ENCODE measurements at regions not wholly inside any gene's neighbourhood (a gene's known extent, or its start where the extent isn't known, plus 50 kb on each side); places are given as distances from the start of the nearest gene placed in this dataset.
A peak's percentile ranks its signal among the peaks of the same experiment; 100 is the strongest.
"Not testable (repeated sequence)": the region's sequence is repeated elsewhere in the genome, so short reads cannot be mapped to it uniquely, and the experiment has no call there.

DNA sequence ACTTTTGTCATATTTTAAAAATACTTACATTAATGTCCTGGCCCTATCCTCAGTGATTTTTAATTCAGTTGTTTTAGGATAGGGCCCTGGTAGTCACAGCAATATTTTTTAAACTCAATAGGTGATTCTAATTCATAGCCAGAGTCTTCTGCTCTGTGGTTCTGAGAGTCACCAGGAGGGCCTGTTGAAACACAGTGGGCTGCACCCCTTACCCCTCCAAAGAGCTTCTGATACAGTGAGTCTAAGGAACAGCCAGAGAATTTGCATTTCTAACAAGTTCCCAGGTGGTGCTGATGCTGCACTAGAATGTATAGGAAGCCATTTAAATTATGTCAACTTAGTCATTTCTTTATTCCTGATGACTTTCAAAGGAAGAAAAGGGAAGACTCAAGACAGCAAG lies 458.3 kb upstream of the ARRDC3 start:
- no peak for DNase-seq (ENCODE audit: low read depth in 2 of 2)

DNA sequence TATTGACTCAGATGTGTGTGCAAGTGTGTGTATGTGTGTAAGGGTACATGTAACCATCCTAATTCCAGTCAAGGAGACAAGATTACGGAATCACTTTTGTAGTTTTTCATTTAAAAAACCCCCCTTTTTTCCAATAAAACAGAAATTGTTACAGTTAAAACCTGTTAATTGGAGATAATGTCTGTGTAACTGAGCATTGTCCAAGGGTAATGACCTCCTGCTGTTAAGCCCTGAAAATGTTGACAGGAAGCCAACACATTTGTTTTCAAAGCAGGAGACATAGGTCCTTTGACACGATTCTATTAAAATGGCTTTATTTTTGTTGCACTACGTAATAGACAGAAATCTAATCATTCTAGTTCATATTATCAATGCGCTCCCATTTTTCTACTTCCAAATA lies 457.3 kb upstream of the ARRDC3 start:
- DNase-seq (ENCODE audit: low read depth in 2 of 2): no peak

DNA sequence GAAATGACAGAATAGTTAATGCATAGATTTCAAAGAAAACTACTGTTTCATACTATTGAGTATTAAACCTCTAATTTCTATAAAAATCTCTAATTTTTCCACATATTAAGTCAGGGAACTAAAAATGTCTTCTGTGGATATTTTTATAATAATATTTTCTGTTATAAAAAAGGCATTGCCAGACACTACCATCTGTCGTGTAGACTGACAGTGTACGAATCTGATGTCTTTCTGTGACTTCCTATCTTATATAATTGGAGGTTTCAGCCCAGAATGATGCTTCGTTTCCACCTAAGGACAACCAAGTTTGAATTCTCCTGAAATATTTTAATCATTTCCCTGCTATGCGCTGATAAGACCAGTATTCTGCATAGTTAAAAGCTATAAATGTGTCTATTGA lies 456.6 kb upstream of the ARRDC3 start:
- no peak for DNase-seq (ENCODE audit: low read depth in 2 of 2)

DNA sequence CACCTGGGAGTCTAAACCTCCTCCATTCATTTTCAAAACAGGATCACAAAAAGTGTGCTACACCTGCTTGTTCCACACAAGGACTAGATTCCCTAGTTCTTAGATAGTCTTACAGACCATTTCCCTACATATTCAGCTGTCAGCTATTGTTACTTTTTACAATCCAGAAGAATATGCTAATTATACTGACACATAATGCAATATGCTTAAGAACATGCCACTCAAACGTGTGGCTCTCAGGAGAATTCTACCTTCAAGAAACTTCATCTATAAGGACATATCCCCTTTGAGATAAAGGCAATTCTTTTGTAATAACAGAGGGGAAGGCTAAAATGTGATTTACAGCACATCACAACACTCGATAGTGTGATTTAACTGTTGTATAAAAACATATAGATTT lies 456.1 kb upstream of the ARRDC3 start:
- no peak for DNase-seq (ENCODE audit: low read depth in 2 of 2)

DNA sequence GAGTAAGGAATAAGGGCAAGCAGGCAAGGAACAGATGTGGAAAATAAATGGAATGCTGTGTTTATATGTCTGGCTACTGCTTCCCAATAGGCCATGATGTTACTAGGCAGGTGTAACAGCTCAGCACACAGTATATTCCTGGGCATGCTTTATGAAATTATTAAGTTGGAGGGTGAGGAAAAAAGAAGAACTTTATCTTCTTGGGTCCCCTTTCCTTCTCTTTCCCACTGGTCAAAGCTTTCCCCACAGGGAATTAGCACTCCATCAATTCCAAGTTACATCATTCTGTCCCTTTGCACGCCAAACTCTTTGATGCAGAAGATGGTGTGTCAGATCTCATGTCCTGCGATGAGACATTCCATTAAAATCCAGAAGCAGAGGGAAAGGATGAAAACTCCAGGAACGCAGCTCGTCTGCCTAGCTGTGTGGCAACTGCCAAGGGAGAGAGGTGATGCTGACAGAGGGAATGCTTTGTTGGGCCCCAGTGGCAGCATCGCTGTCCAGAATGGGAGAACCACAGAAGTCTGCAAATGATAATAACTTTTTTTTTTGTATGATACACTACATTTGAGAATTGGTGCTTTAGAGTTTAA lies 447.3 kb upstream of the ARRDC3 start:
- no peak for DNase-seq (ENCODE audit: low read depth in 2 of 2)

DNA sequence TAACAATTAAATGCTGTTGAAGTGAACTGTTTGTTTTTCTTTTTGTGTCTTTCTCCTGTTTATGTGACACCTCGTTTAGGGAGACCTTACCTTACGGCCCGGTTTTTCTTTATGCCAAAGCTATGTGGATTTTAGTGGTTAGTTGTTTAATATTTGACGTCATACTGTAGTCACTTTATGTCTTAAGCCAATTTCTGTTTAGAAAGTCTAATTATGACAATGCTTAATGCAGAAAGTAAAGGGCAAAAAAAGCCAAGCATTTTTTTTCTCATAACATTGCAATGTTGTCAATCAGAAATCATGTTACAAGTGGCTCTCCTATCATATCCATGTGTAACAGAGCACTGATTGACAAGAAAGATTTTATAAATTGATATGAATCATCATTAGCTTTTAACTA lies 442.5 kb upstream of the ARRDC3 start:
- DNase-seq (ENCODE audit: low read depth in 2 of 2): no peak

DNA sequence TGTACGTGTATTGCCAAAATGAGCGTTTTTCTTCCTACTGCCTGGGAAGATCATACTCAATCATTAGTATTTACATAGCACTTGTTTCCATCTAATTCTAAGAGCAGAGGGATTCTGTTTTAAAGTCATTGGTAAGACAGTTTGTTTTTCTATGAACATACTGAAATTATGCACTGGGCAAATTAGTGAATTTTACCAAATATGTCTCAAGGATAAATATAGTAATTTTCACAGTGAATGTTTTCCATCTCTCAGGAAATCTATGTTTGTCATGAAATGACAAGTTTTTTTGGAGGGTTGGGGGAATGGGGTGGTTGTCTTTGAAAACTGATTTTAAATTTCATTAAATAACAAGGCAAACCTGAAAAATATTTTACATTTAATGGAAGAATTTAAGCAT lies 441.3 kb upstream of the ARRDC3 start:
- no peak for DNase-seq (ENCODE audit: low read depth in 2 of 2)

DNA sequence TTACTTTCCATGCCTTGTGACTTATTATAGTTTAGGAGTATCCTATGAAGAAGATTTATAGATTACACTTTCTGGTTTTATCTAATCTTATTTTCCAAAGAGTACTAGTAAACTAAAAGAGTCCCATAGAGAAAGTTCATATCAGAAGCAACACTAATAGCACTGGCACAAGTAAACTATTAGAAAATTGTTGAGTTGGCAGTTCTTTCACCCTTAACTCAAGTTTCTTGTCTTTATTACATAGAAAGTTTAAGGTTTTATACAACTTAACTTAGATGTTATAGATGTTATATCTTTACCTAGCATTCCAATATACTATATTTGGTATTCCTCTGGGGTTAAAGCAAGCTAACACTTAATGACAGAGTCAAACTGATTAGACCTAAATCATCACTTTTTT lies 437.8 kb upstream of the ARRDC3 start:
- no peak for DNase-seq (ENCODE audit: low read depth in 2 of 2)

DNA sequence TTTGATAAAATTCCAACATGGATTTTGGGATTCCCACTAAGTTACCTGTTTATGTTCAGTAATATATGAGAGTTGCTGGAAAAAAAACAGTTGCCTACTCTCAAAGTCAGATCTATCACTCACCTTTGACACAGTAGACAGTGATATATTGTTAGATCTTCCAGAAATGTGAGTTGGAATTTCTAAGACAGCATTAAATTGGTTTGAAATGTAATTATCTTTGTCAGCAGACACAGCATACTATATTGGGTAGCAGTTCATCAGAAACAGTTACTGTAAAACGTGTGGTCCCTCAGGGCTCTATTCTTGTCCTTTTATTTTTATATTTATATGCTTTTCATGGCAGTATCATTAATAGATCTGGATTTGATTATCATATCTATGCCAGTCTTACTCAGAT lies 433.6 kb upstream of the ARRDC3 start:
- no peak for DNase-seq (ENCODE audit: low read depth in 2 of 2)

DNA sequence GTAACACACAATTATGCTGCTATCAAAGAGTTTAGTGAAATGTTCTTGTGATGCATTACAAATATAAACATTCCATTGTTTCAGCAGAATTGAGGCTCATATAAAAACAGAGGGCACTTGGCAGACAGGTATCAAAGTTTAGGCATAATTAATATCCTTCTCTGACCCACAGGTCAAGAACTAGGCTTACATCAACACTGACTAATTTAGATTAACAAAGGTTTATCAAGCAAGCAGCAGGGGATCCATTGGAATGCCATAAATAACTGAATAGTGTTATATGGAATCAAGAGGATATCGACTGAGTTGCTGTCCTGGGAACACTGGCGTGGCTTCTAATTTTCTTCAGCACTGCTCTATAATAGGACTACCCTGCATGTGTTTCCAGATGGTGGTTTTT lies 414.5 kb upstream of the ARRDC3 start:
- no peak for DNase-seq (ENCODE audit: low read depth in 2 of 2)

DNA sequence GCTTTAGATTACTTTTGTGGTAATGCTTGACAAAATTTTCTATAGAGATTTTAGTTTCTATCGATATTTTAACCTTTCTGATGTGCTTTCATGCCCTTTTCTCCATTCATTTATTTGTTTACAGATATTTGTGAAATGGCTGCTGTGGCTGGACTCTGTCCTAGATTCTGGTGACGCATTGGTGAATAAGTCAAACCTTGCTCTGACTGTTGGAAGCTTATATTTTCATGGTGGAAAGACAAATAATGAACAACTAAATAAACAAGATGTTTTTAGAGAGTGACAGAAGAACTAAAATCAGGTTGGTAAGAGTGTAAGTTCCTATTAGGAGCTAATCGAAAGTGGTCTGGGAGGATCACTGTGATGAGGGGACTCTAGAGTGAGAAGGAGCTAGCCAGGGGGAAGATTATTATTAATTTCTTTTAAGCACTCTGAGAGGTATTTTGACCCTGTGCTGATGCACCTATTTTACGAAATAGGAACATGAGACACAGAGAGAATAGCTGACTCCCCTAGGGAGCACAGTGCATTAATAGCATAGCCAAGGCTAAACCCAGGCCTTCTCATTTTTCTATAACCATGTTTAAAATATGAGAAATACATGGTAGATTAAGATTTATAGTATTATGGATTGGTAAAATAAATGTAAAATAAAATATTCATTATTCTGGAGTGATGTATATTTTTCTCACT lies 411.9 kb upstream of the ARRDC3 start:
- no peak for DNase-seq (ENCODE audit: low read depth in 2 of 2)

DNA sequence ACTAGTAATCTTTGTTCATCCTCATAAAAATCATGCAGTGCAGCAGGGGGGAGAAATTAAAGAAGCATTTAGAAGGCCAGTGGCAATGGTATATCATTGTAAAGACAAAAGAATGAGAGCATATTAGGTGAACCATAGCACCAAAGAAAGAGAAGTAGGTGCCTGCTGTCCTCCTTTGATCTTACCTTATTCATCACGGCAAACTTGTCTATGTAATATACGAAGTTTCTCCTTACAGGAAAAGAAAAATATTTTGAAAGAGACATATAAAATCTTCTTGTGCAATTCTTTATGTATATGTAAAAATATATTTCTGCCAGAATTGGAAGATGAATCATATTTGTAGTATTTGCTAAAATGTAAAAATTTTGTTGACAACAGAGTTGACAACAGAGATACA lies 411.3 kb upstream of the ARRDC3 start:
- DNase-seq (ENCODE audit: low read depth in 2 of 2): no peak

DNA sequence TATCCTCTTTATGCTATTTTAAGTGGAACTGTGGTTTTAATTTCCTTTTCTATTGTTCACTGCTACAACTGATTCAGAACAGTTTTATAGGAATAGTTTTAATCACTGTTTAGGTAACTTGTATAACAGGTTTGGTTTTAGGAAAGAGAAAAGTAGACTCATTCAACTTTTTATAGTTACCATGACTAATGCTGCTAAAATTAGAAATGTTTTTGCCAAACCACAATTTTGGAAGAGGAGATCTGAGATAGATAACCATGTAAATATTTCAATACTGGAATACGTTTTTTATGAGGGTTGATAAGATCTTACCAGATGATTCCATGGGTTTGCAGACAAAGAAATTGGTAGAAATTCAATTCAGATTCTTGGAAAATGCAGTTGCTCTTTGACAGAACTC lies 404.6 kb upstream of the ARRDC3 start:
- peak; percentile 12 to 35 for DNase-seq (ENCODE audit: low read depth in 2 of 2)

DNA sequence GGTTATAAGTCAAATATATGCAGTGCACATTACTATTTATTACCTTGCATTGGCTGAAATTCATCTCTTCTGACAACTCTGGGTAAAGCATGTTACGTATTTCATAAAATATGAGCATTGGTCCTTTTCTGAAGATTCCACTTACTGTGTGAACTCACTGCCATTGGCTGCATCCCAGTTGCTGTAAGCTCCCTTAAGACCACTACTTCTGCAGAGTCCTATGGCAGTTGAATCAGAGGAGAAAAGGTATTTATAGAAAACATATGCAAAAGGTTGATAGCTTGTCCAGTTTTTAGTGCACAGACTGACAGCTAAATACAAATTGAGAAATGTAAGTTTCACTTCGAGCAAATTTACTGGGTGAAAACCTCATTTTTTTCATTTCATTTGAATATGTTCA lies 394.6 kb upstream of the ARRDC3 start:
- DNase-seq (ENCODE audit: low read depth in 2 of 2): peak in 1 of 2 experiments; percentile 10

DNA sequence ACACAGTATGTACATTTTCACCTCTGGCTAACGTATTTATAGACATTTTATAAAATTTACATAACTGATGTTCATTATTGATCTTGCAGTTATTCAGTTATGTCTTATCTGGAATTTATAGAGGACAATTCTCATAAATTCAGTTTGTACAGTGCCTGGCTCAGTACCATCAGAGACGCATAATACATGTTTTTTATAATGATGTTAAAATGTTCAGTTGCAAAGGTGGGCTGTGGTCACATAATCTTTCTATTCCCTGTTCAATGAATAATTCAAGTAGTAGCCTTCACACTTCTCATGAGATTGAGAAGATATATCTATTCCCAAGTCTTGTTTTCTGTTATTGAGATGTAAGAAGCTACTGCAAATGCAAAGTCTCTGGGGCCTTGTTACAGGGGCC lies 393.1 kb upstream of the ARRDC3 start:
- no peak for DNase-seq (ENCODE audit: low read depth in 2 of 2)

DNA sequence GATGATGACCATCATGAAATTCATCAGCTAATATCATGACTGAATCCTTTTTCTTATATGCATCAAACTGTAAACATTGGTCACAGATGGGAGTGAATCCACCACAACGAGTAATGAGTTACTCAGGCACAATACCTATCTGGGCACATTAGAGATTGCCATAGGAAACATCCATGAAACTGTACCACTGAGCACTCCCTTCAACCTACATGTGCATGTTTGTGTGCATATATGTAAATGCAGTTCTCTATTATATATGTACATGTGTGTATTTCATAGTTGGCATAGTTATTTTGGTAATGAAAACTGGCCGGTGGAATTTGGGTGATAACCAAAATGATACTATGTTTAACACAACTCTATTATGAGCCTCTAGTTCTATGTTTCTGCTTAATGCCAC lies 387.3 kb upstream of the ARRDC3 start:
- DNase-seq (ENCODE audit: low read depth in 2 of 2): no peak

DNA sequence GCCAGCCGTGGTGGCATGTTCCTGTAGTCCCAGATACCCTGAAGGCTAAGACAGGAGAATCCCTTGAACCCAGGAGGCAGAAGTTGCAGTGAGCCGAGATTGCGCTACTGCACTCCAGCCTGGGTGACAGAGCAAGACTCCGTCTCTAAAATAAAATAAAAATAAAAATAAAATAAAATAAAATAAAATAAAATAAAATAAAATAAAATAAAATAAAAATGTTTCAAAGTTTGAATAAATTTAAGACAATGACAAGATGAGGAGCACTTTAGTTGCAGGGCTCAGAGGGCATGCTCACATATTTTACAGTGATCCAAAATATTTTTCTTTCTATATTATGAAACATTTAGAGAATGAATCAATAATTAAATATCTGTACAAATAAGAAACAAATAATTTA lies 374.3 kb upstream of the ARRDC3 start:
- DNase-seq (ENCODE audit: low read depth in 2 of 2): not testable (repeated sequence)

DNA sequence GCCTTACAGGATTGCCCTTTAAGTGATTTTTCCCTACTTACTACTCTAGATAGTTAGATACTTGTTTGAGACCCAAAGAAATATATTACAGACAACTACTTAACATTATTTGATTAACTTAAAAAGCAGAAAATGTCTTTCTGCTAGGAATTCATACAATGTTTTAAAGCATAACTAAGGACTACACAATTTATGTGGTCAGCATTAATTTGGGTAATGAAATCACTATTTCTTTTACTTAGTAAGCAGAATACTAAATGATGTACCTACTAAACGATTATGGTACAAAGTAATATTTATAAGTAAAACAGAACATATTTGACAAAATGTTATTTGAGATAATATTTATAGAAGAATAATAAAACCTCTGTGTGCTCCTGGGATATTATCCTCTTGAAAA lies 371.9 kb upstream of the ARRDC3 start:
- DNase-seq (ENCODE audit: low read depth in 2 of 2): no peak

DNA sequence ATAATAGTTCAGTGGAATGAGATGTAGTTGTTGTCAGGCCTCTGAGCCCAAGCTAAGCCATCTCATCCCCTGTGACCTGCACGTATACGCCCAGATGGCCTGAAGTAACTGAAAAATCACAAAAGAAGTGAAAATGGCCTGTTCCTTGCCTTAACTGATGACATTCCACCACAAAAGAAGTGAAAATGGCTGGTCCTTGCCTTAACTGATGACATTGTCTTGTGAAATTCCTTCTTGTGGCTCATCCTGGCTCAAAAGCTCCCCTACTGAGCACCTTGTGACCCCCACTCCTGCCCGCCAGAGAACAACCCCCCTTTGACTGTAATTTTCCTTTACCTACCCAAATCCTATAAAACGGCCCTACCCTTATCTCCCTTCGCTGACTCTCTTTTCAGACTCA lies 361.4 kb upstream of the ARRDC3 start:
- not testable (repeated sequence) for DNase-seq (ENCODE audit: low read depth in 2 of 2)

DNA sequence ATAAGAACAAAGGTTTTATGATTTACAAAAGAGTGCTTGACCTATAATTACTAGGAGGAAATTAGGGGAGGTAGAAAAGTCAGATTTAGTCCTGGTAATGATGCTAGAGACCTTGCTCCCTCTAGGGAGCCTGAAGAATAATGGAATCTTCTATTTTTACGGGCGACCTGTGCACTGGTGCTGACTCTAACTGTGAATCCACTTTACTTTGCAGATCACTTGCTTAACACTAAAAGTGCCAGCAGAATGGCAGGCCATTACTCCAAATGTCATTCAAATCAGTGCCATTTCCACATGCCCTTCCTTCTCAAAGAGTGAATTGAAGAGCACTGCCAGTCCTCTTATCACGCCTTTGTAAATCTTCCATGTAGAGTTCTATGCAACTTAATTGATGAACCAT lies 359.4 kb upstream of the ARRDC3 start:
- DNase-seq (ENCODE audit: low read depth in 2 of 2): no peak

DNA sequence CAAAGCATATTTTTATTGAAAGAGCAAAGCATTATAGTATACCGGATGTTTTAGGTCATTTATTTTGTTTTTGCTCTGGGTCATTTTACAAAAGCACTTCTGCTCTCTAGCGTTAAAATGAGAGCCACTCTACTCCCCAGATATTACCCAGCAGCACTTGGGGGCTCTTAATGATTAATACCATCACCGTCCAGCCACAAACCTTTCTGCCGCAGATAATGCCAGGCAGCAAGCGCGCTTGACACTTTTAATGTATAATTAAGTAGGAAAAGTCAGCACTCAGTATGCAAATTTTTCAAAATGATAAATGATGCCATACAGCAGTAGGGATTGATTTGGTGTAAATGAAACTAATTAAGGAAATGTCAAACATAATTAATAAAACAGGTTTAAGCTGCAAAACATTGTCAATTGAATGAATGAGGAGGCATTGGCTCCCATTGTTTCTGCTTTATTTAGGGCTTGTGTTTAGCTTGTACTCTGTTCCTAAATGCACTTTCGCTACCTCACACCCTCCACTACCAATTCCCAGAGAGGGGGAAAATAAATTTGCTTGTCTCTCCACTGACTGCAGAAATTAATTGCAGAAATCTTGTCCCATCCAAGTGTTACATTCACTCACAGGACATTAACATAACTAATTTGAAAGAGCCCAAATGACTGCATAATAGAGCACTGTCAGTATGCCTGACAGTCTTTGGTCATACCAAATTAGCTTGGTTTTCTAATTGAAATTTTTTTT lies 358.8 kb upstream of the ARRDC3 start:
- no peak for DNase-seq (ENCODE audit: low read depth in 2 of 2)

DNA sequence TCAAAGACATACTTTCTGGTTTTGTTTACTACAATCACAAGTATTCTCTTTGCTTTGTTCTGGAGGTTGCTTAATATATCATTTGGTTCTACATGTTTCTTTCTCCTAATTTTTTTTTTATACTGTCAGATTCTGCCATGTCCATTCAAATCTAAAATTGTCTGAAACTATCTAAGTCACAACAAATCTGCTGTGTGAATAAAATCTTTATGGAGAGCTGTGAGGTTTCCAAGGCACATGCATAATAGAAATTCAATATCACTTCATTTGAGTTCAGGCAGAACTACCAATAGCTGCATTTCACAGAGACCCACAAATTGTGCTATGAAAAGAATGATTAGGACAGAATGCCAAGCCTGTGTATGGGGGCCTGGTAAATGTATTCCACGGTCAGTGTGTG lies 346.9 kb upstream of the ARRDC3 start:
- no peak for DNase-seq (ENCODE audit: low read depth in 2 of 2)

DNA sequence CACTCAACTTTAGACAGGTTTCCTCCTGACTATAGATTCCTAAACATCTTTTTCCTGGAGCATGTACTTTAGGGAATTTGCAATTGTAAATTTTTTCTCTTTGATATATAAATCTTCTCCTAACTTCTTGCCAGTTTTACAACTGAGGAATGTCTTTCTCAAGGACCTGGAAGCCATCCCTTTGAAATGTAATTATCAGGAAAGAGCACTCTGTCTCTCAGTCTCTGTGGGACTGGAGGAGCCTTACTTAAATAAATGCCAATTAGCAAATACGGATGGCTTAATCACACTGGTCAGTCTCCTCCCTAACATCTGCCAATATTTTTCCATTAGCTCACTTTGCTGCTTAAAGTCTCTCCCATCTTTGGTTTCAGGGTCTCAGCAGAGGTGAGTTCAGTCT lies 344.3 kb upstream of the ARRDC3 start:
- DNase-seq (ENCODE audit: low read depth in 2 of 2): no peak

Data from fibroblast of skin of left biceps (primary cell).